UCSD-AML1 (cell line): ENCODE measurements at regions not wholly inside any gene's neighbourhood (a gene's known extent, or its start where the extent isn't known, plus 50 kb on each side); places are given as distances from the start of the nearest gene placed in this dataset.

ENCODE experiments used
- DNase-seq: peaks from one replicate; lab custom pipeline; 2025; ENCODE audit not compliant: unreplicated experiment; lab: John Stamatoyannopoulos, UW

GRCh38 chr7:110593355-110593754, 497.6 kb upstream of the LRRN3 start:
- no peak for DNase-seq

- no peak for DNase-seq
Observed at GRCh38 chr7:110595694-110596093, 495.2 kb upstream of the LRRN3 start.

- DNase-seq = no peak
Observed at GRCh38 chr7:110600956-110601355, 490.0 kb upstream of the LRRN3 start.

GRCh38 chr7:110601710-110602109, 489.2 kb upstream of the LRRN3 start:
- DNase-seq = no peak

- no peak for DNase-seq
Observed at GRCh38 chr7:110604206-110604605, 486.7 kb upstream of the LRRN3 start.

GRCh38 chr7:110604885-110605284, 486.0 kb upstream of the LRRN3 start:
- DNase-seq = no peak

GRCh38 chr7:110607050-110607857, 483.7 kb upstream of the LRRN3 start:
- no peak for DNase-seq

- DNase-seq = no peak
Observed at GRCh38 chr7:110609336-110609735, 481.6 kb upstream of the LRRN3 start.

GRCh38 chr7:110612680-110613079, 478.2 kb upstream of the LRRN3 start:
- no peak for DNase-seq
